Ovary (tissue), 7 donors: ENCODE measurements at regions not wholly inside any gene's neighbourhood (a gene's known extent, or its start where the extent isn't known, plus 50 kb on each side); places are given as distances from the start of the nearest gene placed in this dataset.

ENCODE experiments used
- DNase-seq, 5 donors: peaks; one replicate each; pipeline ENCODE4 v3.0.0-alpha.2; 2019 to 2020
- H3K27ac ChIP-seq, 2 donors: fragments of 200-600 bp; one replicate each; pipeline versions ENCODE4 v1.5.1 to v1.8.0; 2019 to 2022
- H3K27me3 ChIP-seq: fragments of 200-600 bp; one replicate; pipeline ENCODE4 v1.8.0; 2022
- H3K36me3 ChIP-seq: fragments of 200-600 bp; sonication (generic); one replicate; pipeline ENCODE4 v1.5.1; 2019
- H3K4me1 ChIP-seq: one replicate; pipeline ENCODE4 v1.8.1; 2013; ENCODE audit warnings: mild to moderate bottlenecking, moderate library complexity; ENCODE audit not compliant: insufficient read depth
- H3K4me3 ChIP-seq: fragments of 200-600 bp; sonication (generic); one replicate; pipeline ENCODE4 v1.5.1; 2017
- H3K9me3 ChIP-seq, 2 donors: fragments of 200-600 bp in 1 of 2; sonication (generic) in 1 of 2; one replicate each; pipeline versions ENCODE4 v1.5.1 to v1.8.1; 2013 to 2019; ENCODE audit warnings: mild to moderate bottlenecking in 1 of 2, moderate library complexity in 1 of 2
- CTCF ChIP-seq, 3 donors: fragments of 450-650 bp in 2 of 3; fragments of 200-600 bp in 1 of 3; IDR thresholded peaks; one replicate each; pipeline versions ENCODE4 v1.5.1 to v1.8.0; 2016 to 2022; ENCODE audit warnings: antibody characterized with exemption in 3 of 3, mild to moderate bottlenecking in 1 of 3
- EP300 ChIP-seq: sonication (generic); formaldehyde crosslinking; IDR thresholded peaks from one replicate; pipeline ENCODE4 v1.6.1; 2017; ENCODE audit warnings: antibody characterized with exemption
- POLR2A ChIP-seq: fragments of 450-650 bp; IDR thresholded peaks from one replicate; pipeline ENCODE4 v1.6.1; 2017; ENCODE audit warnings: antibody characterized with exemption, mild to moderate bottlenecking, moderate library complexity
- WGBS, 3 donors: extraction: QIAGEN DNeasy Blood & Tissue Kit in 1 of 3; methylation state at CpG; one replicate each; pipeline versions ENCODE4 v1.1.5 to v1.1.7; 2013 to 2017; 5-methylcytosine and 5-hydroxymethylcytosine counted together
- intact Hi-C, 4 donors: fragments of 100-400 bp; cut with DNase I; formaldehyde crosslinking; loops; one replicate each; pipeline versions ENCODE4 v1.11.0 to v1.15.1; 2022 to 2023
- donor health status: DM: no; HTN: no; CAD: no; lungs with moderate emphysema.
- donor health status: DM: no; HTN: no; CAD: no.
- donor health status: Bipolar disorder and iron deficiency.
- donor health status: DM: no; HTN: no; CAD: no.
- donor health status: DM: yes; HTN: yes; CAD: no.

DNA sequence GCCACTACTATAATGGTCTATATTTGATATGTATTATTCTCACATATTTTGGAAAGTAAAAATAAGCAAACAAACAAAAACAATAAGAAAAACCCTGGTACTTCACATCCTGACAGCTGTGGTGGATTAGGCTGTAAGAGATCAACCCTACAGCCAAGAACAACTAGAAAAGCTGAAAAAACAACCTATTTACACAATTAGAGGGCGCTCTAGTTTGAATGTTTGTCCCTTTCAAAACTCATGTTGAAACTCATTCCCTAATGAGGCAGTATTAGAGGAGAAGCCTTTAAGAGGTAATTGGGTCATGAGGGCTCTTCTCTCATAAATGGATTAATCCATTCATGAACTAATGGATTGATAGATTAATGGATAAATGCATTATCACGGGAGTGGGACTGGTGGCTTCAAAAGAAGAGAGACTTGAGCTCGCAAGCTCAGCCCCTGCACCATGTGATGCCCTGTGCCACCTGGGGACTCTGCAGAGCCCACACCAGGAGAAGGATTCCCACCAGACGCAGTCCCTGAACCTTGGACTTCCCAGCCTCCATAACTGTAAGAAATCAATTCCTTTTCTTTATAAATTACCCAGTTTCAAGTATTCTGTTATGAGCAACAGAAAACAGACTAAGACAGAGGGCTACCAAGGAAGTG lies 733.9 kb upstream of the ARGLU1 start:
- intact Hi-C loops, result no loop called here
- Histone ChIP-seq H3K4me3 (no peak overlapping the region), H3K27ac (no peak overlapping the region), H3K9me3 (no peaks in the 10 kb centered on the region), H3K4me1 (no peaks in the 10 kb centered on the region), H3K36me3 (no peaks in the 10 kb centered on the region), H3K27me3 (no peaks in the 10 kb centered on the region)
- DNase-seq, result no peak
- WGBS, 3 donors, result 78 to 81% (median 81%) methylated on average over 4 of the region's 4 CpGs
- TF ChIP-seq POLR2A, result no peak
- TF ChIP-seq EP300, result no peak
- no peak for TF ChIP-seq CTCF (IDR thresholded peaks at IDR 0.05)

GRCh38 chr13:107299717-107300116 lies 731.8 kb upstream of the ARGLU1 start:
- H3K27me3 ChIP-seq, result no peaks in the 10 kb centered on the region
- no peak overlapping the region for H3K4me3 ChIP-seq
- no peaks in the 10 kb centered on the region for H3K36me3 ChIP-seq
- DNase-seq, result no peak
- TF ChIP-seq CTCF (IDR thresholded peaks at IDR 0.05) (no peak), EP300 (no peak), POLR2A (no peak)
- intact Hi-C loops, result no loop called here
- no peak overlapping the region for H3K27ac ChIP-seq
- WGBS, 3 donors, result 74 to 76% (median 75%) methylated on average over 5 of the region's 5 CpGs
- H3K4me1 ChIP-seq, result no peaks in the 10 kb centered on the region
- H3K9me3 ChIP-seq, result no peaks in the 10 kb centered on the region

- H3K27me3 ChIP-seq, result no peaks in the 10 kb centered on the region
- H3K9me3 ChIP-seq, result no peaks in the 10 kb centered on the region
- H3K4me3 ChIP-seq, result no peak overlapping the region
- no peak overlapping the region for H3K27ac ChIP-seq
- H3K36me3 ChIP-seq, result no peaks in the 10 kb centered on the region
- intact Hi-C loops, result no loop called here
- no peak for DNase-seq
- WGBS, 3 donors, result 35 to 44% (median 39%) methylated on average over 4 of the region's 4 CpGs
- TF ChIP-seq CTCF (IDR thresholded peaks at IDR 0.05) (no peak), EP300 (no peak), POLR2A (no peak)
- H3K4me1 ChIP-seq, result no peaks in the 10 kb centered on the region
These were observed 728.9 kb upstream of the ARGLU1 start for GRCh38 chr13:107296804-107297203.

DNA sequence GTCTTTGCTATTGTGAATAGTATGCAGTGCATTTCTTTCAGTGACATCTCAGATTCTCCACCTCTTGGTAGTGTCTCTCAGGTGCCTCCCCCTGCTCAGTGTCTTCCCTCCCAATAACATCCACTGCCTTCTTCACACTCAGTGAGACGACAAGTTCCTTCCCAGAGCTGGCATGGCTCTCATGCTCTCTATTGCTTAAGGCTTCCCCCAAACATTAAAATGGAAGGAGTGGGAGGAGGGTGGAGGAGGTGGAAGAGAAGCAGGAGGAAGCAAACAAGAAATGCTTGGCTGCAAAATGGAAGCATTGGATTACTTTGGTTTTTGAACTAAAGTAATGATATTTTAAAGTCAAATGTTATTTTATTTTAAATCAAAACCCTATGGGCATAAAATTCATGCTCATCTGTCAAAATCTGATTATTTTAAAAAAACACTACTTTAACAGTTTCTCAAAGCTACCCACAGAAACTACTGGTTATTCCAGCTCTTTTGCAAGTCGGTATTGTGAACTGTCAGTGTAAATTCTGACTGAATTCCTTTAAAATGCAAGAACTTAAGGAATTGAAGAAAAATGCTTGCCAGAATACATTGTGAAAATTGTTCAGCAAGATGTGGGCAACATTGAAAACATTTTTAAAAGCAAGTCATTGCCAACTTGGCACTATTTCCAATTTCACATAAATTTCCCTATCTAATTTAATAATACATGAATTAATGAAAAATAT lies 727.6 kb upstream of the ARGLU1 start:
- intact Hi-C loops, result no loop called here
- 66 to 80% (median 75%) methylated on average over 2 of the region's 2 CpGs for WGBS, 3 donors

More for the DNA sequence above, 727.6 kb upstream of the ARGLU1 start:
- Histone ChIP-seq H3K4me3 (no peak overlapping the region), H3K27ac (no peak overlapping the region), H3K36me3 (no peaks in the 10 kb centered on the region), H3K4me1 (no peaks in the 10 kb centered on the region), H3K9me3 (no peaks in the 10 kb centered on the region), H3K27me3 (no peaks in the 10 kb centered on the region)
- TF ChIP-seq POLR2A (no peak), EP300 (no peak), CTCF (IDR thresholded peaks at IDR 0.05) (no peak)
- DNase-seq, result no peak
